Mesothelial cell of epicardium (in vitro differentiated cells): ENCODE measurements at regions not wholly inside any gene's neighbourhood (a gene's known extent, or its start where the extent isn't known, plus 50 kb on each side); places are given as distances from the start of the nearest gene placed in this dataset.

Experiments used
- DNase-seq, 2 experiments: peaks; one replicate each; pipeline ENCODE4 v3.0.0; 2021; ENCODE audit warnings: low spot score in 2 of 2; ENCODE audit not compliant: unreplicated experiment in 2 of 2
- H3K27ac Mint-ChIP-seq: 2 replicates; pipeline ENCODE4 v1.8.0; 2021; ENCODE audit warnings: mixed read lengths
- H3K27me3 Mint-ChIP-seq: 2 replicates; pipeline ENCODE4 v1.8.0; 2021; ENCODE audit warnings: low read depth, mixed read lengths
- H3K36me3 Mint-ChIP-seq: 2 replicates; pipeline ENCODE4 v1.8.0; 2021; ENCODE audit warnings: mixed read lengths
- H3K4me1 Mint-ChIP-seq: 2 replicates; pipeline ENCODE4 v1.8.0; 2021; ENCODE audit warnings: mixed read lengths
- H3K4me3 Mint-ChIP-seq: 2 replicates; pipeline ENCODE4 v1.8.0; 2021; ENCODE audit warnings: mild to moderate bottlenecking, moderate library complexity, mixed read lengths
- H3K9me3 Mint-ChIP-seq: 2 replicates; pipeline ENCODE4 v1.8.0; 2021; ENCODE audit warnings: mixed read lengths
- TF ChIP-seq, protein P1 (sequence below): fragments of 200-600 bp; sonication (generic); IDR thresholded peaks from one replicate; pipeline ENCODE4 v1.5.0; 2021; ENCODE audit warnings: antibody characterized with exemption; ENCODE audit not compliant: unreplicated experiment

DNA sequence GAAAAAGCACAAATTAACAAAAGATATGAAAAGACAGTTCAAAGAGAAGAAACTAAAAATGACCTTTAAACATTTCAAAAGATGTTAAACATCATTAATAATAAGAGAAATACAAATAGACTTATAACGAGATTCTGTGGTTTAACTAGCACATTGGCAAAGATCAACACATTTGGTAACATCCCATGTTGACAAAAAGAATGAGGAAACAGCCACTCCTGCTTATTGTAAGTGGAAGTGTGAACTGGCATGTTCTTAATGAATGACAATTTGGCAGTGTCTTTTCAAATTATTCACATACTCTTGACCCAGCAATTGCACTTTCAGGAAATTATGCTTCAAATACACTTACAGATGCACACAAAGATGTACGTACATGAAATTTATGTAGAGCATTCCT is 176.3 kb downstream of the TLE1 start:
- peaks cover 5% of the 10 kb centered on the region for H3K9me3 Mint-ChIP-seq

DNA sequence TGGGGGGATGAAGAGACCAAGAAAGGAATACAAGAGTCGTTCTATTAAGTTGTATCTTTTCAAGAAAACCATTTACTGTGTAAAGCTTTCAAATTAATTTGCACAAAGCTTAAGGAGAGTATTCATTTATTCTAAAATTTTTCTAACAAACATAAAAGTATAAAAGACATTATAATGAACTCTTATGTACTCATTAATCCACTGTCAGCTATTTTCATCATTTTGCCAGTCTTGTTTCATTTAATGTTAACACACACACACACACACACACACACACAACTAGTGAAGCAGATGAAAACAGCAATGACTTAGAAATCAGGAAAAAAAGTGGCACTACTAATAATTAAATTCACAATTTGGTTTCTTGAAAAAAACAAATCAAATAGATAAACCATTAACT is 176.7 kb downstream of the TLE1 start:
- no peaks in the 10 kb centered on the region for H3K27me3 Mint-ChIP-seq
- no peaks in the 10 kb centered on the region for H3K36me3 Mint-ChIP-seq
- no peak overlapping the region for H3K27ac Mint-ChIP-seq
- no peaks in the 10 kb centered on the region for H3K4me1 Mint-ChIP-seq
- H3K9me3 Mint-ChIP-seq, result peaks cover 5% of the 10 kb centered on the region
- DNase-seq, result no peak
- no peak overlapping the region for H3K4me3 Mint-ChIP-seq
- TF ChIP-seq, protein P1, sequence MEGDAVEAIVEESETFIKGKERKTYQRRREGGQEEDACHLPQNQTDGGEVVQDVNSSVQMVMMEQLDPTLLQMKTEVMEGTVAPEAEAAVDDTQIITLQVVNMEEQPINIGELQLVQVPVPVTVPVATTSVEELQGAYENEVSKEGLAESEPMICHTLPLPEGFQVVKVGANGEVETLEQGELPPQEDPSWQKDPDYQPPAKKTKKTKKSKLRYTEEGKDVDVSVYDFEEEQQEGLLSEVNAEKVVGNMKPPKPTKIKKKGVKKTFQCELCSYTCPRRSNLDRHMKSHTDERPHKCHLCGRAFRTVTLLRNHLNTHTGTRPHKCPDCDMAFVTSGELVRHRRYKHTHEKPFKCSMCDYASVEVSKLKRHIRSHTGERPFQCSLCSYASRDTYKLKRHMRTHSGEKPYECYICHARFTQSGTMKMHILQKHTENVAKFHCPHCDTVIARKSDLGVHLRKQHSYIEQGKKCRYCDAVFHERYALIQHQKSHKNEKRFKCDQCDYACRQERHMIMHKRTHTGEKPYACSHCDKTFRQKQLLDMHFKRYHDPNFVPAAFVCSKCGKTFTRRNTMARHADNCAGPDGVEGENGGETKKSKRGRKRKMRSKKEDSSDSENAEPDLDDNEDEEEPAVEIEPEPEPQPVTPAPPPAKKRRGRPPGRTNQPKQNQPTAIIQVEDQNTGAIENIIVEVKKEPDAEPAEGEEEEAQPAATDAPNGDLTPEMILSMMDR, result no peak

More for the DNA sequence above, 176.3 kb downstream of the TLE1 start:
- no peak for DNase-seq
- Mint-ChIP-seq H3K27ac (no peak overlapping the region), H3K36me3 (no peaks in the 10 kb centered on the region), H3K4me1 (no peaks in the 10 kb centered on the region), H3K27me3 (no peaks in the 10 kb centered on the region), H3K4me3 (no peak overlapping the region)
- TF ChIP-seq, protein P1, result no peak

DNA sequence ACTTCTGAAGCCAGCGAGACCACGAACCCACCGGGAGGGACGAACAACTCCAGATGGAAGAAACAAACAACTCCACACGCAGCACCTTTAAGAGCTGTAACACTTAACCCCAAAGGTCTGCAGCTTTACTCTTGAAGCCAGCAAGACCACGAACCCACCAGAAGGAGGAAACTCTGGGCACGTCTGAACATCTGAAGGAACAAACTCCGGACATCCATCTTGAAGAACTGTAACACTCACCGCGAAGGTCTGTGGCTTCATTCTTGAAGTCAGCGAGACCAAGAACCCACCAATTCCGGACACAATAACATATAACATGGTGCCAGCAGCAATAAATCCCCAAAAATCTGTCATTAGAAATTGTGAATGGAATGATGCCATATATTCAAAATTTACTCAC is 180.9 kb downstream of the TLE1 start:
- H3K27me3 Mint-ChIP-seq, result no peaks in the 10 kb centered on the region
- no peak overlapping the region for H3K4me3 Mint-ChIP-seq
- no peaks in the 10 kb centered on the region for H3K36me3 Mint-ChIP-seq
- TF ChIP-seq, protein P1, result no peak
- no peak overlapping the region for H3K27ac Mint-ChIP-seq
- peaks cover 5% of the 10 kb centered on the region for H3K9me3 Mint-ChIP-seq
- DNase-seq, result no peak
- peaks cover 6% of the 10 kb centered on the region for H3K4me1 Mint-ChIP-seq

DNA sequence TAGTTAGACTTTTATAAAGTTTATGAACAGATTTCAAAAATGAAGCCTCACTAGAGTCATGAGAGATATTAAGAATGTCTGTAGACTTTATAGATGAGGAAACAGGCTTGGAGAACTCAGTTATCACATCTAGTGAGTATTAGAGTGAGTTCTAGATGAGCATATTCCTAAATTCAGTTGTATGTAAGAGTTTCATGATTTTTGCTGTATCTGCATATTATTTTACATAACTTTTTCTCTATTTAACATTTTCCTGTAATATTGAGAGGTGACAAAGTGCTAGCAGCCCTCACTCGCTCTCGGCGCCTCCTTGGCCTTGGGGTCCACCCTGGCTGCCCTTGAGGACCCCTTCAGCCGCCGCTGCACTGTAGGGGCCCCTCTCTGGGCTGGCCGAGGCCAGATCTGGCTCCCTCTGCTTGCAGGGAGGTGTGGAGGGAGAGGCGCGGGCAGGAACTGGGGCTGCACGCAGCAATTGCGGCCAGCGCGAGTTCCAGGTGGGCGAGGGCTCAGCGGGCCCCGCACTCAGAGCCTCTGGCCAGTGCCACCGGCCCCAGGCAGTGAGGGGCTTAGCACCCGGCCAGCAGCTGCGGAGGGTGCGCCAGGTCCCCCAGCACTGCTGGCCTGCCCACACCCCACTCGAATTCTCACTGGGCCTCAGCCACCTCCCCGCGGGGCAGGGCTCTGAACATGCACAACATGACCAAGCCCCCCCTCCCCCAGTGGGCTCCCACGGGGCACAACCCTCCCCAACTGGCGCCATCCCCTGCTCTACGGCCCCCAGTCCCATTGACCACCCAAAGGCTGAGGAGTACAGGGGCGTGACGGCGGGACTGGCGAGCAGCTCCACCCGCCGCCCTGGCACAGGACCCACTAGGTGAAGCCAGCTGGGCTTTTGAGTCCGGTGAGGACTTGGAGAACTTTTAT is 182.1 kb downstream of the TLE1 start:
- Mint-ChIP-seq H3K27me3 (no peaks in the 10 kb centered on the region), H3K9me3 (peaks cover 5% of the 10 kb centered on the region), H3K4me3 (no peak overlapping the region), H3K27ac (no peak overlapping the region), H3K36me3 (no peaks in the 10 kb centered on the region), H3K4me1 (peaks cover 6% of the 10 kb centered on the region)
- no peak for DNase-seq
- TF ChIP-seq, protein P1, result no peak

DNA sequence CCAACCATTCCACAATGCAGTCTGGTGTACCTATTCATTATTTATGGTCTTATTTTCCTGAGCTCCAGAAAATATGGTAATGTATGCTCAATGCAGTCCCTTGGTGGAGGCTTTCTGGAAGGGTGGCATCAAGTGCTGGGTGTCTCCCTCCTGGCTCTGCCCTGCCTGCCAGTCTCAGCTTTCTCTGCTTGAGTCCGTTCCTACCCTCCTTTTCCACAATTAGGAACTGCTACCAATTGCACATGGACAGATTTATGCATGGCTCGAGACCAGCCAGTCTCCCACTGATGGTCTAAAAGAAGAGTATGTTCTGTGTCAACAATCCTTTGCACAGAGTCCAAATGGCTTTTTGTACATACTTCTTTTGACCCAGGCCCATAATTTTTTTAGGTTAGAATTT is 189.8 kb downstream of the TLE1 start:
- peaks cover 5% of the 10 kb centered on the region for H3K9me3 Mint-ChIP-seq
- TF ChIP-seq, protein P1, result no peak
- no peaks in the 10 kb centered on the region for H3K36me3 Mint-ChIP-seq
- no peak for DNase-seq
- no peak overlapping the region for H3K27ac Mint-ChIP-seq
- H3K27me3 Mint-ChIP-seq, result no peaks in the 10 kb centered on the region
- H3K4me1 Mint-ChIP-seq, result no peaks in the 10 kb centered on the region
- H3K4me3 Mint-ChIP-seq, result no peak overlapping the region
